ENCODE measurements at regions not wholly inside any gene's neighbourhood (a gene's known extent, or its start where the extent isn't known, plus 50 kb on each side); places are given as distances from the start of the nearest gene placed in this dataset.

- H3K79me2 ChIP-seq (ENCODE audit: control insufficient read depth, insufficient read depth, low read length), result no peaks in the 10 kb centered on the region
- H3K4me2 ChIP-seq (ENCODE audit: extremely low read depth, insufficient read depth, low read length), result no peak overlapping the region
These were observed 1062.3 kb upstream of the CDH10 start for GRCh38 chr5:25707093-25707492.

GRCh38 chr5:25701936-25702335 is 1057.2 kb upstream of the CDH10 start:
- Histone ChIP-seq H3K4me1 (ENCODE audit: control insufficient read depth, extremely low read depth, insufficient read depth, low read length) (no peaks in the 10 kb centered on the region), H3K4me2 (ENCODE audit: extremely low read depth, insufficient read depth, low read length) (no peak overlapping the region), H3K9ac (ENCODE audit: insufficient read depth, low read length) (no peak overlapping the region), H3K9me3 (ENCODE audit: control insufficient read depth, insufficient read depth, low read depth, low read length) (no peaks in the 10 kb centered on the region), H3K36me3 (ENCODE audit: control insufficient read depth, insufficient read depth, low read length) (no peaks in the 10 kb centered on the region), H4K20me1 (ENCODE audit: control insufficient read depth, extremely low read depth, insufficient read depth, low read length) (peaks cover 1% of the 10 kb centered on the region), H2AFZ (ENCODE audit: low read length) (no peak overlapping the region), H3K27me3 (ENCODE audit: control insufficient read depth, insufficient read depth, low read length) (no peaks in the 10 kb centered on the region), H3K4me3 (replicated peaks in 1 of 4; ENCODE audit: control extremely low read depth in 1 of 4, insufficient read depth in 1 of 4, low read depth in 3 of 4, low read length in 4 of 4) (no peak overlapping the region), H3K27ac (ENCODE audit: insufficient read depth, low read length) (no peak overlapping the region), H3K79me2 (ENCODE audit: control insufficient read depth, insufficient read depth, low read length) (no peaks in the 10 kb centered on the region)
- no peak for DNase-seq (ENCODE audit: low read depth in 2 of 2)
- TF ChIP-seq, protein P1, sequence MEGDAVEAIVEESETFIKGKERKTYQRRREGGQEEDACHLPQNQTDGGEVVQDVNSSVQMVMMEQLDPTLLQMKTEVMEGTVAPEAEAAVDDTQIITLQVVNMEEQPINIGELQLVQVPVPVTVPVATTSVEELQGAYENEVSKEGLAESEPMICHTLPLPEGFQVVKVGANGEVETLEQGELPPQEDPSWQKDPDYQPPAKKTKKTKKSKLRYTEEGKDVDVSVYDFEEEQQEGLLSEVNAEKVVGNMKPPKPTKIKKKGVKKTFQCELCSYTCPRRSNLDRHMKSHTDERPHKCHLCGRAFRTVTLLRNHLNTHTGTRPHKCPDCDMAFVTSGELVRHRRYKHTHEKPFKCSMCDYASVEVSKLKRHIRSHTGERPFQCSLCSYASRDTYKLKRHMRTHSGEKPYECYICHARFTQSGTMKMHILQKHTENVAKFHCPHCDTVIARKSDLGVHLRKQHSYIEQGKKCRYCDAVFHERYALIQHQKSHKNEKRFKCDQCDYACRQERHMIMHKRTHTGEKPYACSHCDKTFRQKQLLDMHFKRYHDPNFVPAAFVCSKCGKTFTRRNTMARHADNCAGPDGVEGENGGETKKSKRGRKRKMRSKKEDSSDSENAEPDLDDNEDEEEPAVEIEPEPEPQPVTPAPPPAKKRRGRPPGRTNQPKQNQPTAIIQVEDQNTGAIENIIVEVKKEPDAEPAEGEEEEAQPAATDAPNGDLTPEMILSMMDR (conservative IDR thresholded peaks at IDR 0.05 in 1 of 2, IDR thresholded peaks at IDR 0.05 in 1 of 2; ENCODE audit: low read depth in 1 of 2, low read length in 2 of 2), result no peak
- TF ChIP-seq EZH2 (IDR thresholded peaks at IDR 0.05; ENCODE audit: low read length, missing control alignments), result no peak

More at GRCh38 chr5:25707093-25707492, 1062.3 kb upstream of the CDH10 start:
- Histone ChIP-seq H3K4me1 (ENCODE audit: control insufficient read depth, extremely low read depth, insufficient read depth, low read length) (no peaks in the 10 kb centered on the region), H3K27me3 (ENCODE audit: control insufficient read depth, insufficient read depth, low read length) (no peaks in the 10 kb centered on the region), H3K4me3 (replicated peaks in 1 of 4; ENCODE audit: control extremely low read depth in 1 of 4, insufficient read depth in 1 of 4, low read depth in 3 of 4, low read length in 4 of 4) (no peak overlapping the region), H3K9ac (ENCODE audit: insufficient read depth, low read length) (no peak overlapping the region), H2AFZ (ENCODE audit: low read length) (no peak overlapping the region), H3K9me3 (ENCODE audit: control insufficient read depth, insufficient read depth, low read depth, low read length) (no peaks in the 10 kb centered on the region), H3K36me3 (ENCODE audit: control insufficient read depth, insufficient read depth, low read length) (no peaks in the 10 kb centered on the region), H4K20me1 (ENCODE audit: control insufficient read depth, extremely low read depth, insufficient read depth, low read length) (no peaks in the 10 kb centered on the region), H3K27ac (ENCODE audit: insufficient read depth, low read length) (no peak overlapping the region)
- no peak for DNase-seq (ENCODE audit: low read depth in 2 of 2)
- no peak for TF ChIP-seq EZH2 (IDR thresholded peaks at IDR 0.05; ENCODE audit: low read length, missing control alignments)
- TF ChIP-seq, protein P1 (conservative IDR thresholded peaks at IDR 0.05 in 1 of 2, IDR thresholded peaks at IDR 0.05 in 1 of 2; ENCODE audit: low read depth in 1 of 2, low read length in 2 of 2), result no peak

- Histone ChIP-seq H3K4me2 (ENCODE audit: extremely low read depth, insufficient read depth, low read length) (no peak overlapping the region), H2AFZ (ENCODE audit: low read length) (no peak overlapping the region), H3K9me3 (ENCODE audit: control insufficient read depth, insufficient read depth, low read depth, low read length) (no peaks in the 10 kb centered on the region), H4K20me1 (ENCODE audit: control insufficient read depth, extremely low read depth, insufficient read depth, low read length) (peaks cover 1% of the 10 kb centered on the region), H3K79me2 (ENCODE audit: control insufficient read depth, insufficient read depth, low read length) (no peaks in the 10 kb centered on the region), H3K4me3 (replicated peaks in 1 of 4; ENCODE audit: control extremely low read depth in 1 of 4, insufficient read depth in 1 of 4, low read depth in 3 of 4, low read length in 4 of 4) (no peak overlapping the region), H3K27me3 (ENCODE audit: control insufficient read depth, insufficient read depth, low read length) (no peaks in the 10 kb centered on the region), H3K36me3 (ENCODE audit: control insufficient read depth, insufficient read depth, low read length) (no peaks in the 10 kb centered on the region), H3K4me1 (ENCODE audit: control insufficient read depth, extremely low read depth, insufficient read depth, low read length) (no peaks in the 10 kb centered on the region), H3K27ac (ENCODE audit: insufficient read depth, low read length) (no peak overlapping the region), H3K9ac (ENCODE audit: insufficient read depth, low read length) (no peak overlapping the region)
- DNase-seq (ENCODE audit: low read depth in 2 of 2), result no peak
- TF ChIP-seq, protein P1 (conservative IDR thresholded peaks at IDR 0.05 in 1 of 2, IDR thresholded peaks at IDR 0.05 in 1 of 2; ENCODE audit: low read depth in 1 of 2, low read length in 2 of 2), result no peak
- TF ChIP-seq EZH2 (IDR thresholded peaks at IDR 0.05; ENCODE audit: low read length, missing control alignments), result no peak
These were observed 1050.0 kb upstream of the CDH10 start for GRCh38 chr5:25694801-25695200.

Measured in fibroblast of lung (primary cell).